Thymus (tissue), 11 donors: ENCODE measurements at regions not wholly inside any gene's neighbourhood (a gene's known extent, or its start where the extent isn't known, plus 50 kb on each side); places are given as distances from the start of the nearest gene placed in this dataset.
"Not testable (repeated sequence)": the region's sequence is repeated elsewhere in the genome, so short reads cannot be mapped to it uniquely, and the experiment has no call there.

Source experiments
- DNase-seq, 9 donors: peaks; one replicate each; pipeline ENCODE4 v3.0.0-alpha.2; 2013; ENCODE audit warnings: low spot score in 9 of 9, low read depth in 6 of 9, missing footprints in 1 of 9
- H3K27ac ChIP-seq, 2 donors: one replicate each; pipeline ENCODE4 v1.5.1; 2013; ENCODE audit warnings: control low read depth in 1 of 2, low read depth in 1 of 2, low read length in 1 of 2, mild to moderate bottlenecking in 1 of 2, moderate library complexity in 1 of 2
- H3K27me3 ChIP-seq, 2 donors: one replicate each; pipeline ENCODE4 v1.5.1; 2013; ENCODE audit warnings: low read length in 1 of 2; ENCODE audit not compliant: control insufficient read depth in 2 of 2, insufficient read depth in 1 of 2
- H3K36me3 ChIP-seq, 2 donors: one replicate each; pipeline ENCODE4 v1.5.1; 2013; ENCODE audit warnings: low read length in 1 of 2, mild to moderate bottlenecking in 1 of 2, moderate library complexity in 1 of 2; ENCODE audit not compliant: control insufficient read depth in 2 of 2, insufficient read depth in 2 of 2
- H3K4me1 ChIP-seq, 2 donors: one replicate each; pipeline ENCODE4 v1.5.1; 2013; ENCODE audit warnings: low read length in 2 of 2; ENCODE audit not compliant: control insufficient read depth in 2 of 2, insufficient read depth in 2 of 2
- H3K4me3 ChIP-seq, 2 donors: one replicate each; pipeline ENCODE4 v1.5.1; 2013; ENCODE audit warnings: low read length in 2 of 2, control low read depth in 1 of 2, mild to moderate bottlenecking in 1 of 2
- H3K9me3 ChIP-seq, 2 donors: one replicate each; pipeline ENCODE4 v1.5.1; 2013; ENCODE audit warnings: low read length in 1 of 2, mild to moderate bottlenecking in 1 of 2; ENCODE audit not compliant: control insufficient read depth in 2 of 2, insufficient read depth in 1 of 2
- WGBS: extraction: QIAGEN DNeasy Blood & Tissue Kit; methylation state at CpG from one replicate; pipeline ENCODE4 v1.1.7; 2013; 5-methylcytosine and 5-hydroxymethylcytosine counted together
- donor health status: healthy.

DNA sequence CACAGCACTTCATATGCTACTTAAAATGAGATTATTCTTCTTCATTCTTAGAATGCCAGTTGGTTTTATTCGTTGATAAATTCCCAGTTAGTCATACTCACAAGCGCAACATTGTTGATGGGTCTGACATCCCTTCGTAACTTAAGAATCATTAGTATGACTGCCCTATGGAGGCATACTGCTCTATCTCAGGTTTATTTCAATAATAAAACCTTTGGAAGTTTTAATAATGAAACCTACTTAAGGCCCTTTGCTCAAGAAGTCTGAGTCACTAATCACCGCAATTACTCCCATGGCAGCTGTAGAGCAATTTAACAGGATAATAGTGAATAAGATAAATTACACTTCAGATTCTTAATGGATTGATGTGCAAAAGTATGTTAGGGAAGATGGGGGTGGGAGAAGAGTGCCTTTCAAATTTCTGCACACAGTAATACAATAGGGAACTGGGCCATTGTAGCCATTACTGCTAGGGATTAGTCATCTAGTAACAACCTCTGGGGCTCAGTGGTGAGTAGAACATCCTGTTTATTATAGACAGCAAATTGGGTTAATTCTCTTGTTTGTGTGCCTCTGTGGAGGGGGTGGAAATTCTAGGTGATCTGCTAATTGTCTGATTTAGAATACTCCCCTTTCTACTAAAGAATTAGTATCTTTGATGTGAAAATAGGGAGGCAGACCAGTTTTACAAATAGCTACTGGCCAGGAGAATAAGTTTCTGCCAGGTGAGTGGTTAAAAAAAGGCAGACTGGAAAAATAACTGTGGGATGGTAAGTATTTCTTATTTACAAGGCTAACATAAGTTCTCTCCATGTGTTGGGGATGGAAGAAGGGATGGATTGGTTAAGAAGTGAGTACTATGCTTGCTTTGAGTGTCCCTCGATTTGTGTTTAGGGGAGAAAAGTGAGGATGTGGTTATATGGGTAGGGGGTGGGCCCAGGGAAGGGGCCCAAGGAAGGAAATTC lies 74.5 kb upstream of the VKORC1L1 start:
- WGBS, result 83% methylated on average over 5 of the region's 5 CpGs
- H3K27ac ChIP-seq, result no peak overlapping the region
- no peaks in the 10 kb centered on the region for H3K9me3 ChIP-seq

DNA sequence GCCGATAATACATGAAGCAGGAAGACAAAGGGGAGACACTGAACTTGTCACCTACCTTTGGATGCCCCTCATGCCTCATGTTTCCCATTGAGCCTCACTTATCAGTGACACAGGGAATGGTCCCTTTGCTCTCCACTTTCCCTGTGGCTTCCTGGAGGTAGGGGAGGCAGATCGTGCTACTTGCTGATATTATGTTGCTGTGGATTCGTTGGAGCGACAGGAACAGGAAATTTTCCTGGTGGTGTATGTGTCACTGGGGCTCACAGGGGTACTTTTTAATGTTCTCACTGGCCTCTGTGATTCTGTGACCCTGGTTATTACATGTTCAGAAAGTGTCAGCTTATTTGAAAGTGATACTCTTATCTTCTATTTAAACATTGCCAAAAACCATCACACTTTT lies 72.7 kb upstream of the VKORC1L1 start:
- WGBS, result 88% methylated on average over 4 of the region's 4 CpGs
- H3K27me3 ChIP-seq, H3K36me3 ChIP-seq, H3K27ac ChIP-seq, DNase-seq, H3K4me3 ChIP-seq, H3K4me1 ChIP-seq, H3K9me3 ChIP-seq: not testable (repeated sequence)

More for the DNA sequence above, 74.5 kb upstream of the VKORC1L1 start:
- no peak for DNase-seq
- Histone ChIP-seq H3K36me3 (no peaks in the 10 kb centered on the region), H3K27me3 (no peaks in the 10 kb centered on the region), H3K4me3 (no peak overlapping the region), H3K4me1 (no peaks in the 10 kb centered on the region)

DNA sequence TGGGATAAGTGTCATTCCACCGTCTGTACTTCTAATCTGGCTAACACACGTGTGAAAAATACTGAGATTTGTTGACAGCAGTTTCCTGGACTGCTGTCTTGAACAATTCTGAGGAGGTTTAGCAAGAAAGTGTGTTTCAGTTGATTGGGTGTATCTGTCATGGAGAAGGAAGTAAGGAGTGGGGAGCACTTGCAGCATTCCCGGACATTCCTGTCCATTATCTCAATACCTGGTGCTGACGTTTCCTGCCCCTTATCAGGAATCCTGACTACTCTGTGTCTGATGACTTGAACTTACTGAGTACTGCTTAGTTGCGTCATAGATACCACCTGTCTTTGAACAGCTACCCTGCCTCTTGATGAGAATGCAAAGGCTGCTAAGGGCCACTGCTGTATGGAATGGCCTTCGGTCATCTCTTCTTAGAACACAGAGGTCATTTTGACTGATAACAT lies 72.0 kb upstream of the VKORC1L1 start:
- no peak overlapping the region for H3K4me3 ChIP-seq
- 83% methylated on average over 6 of the region's 6 CpGs for WGBS
- DNase-seq, result no peak
- H3K27ac ChIP-seq, result no peak overlapping the region
- no peaks in the 10 kb centered on the region for H3K9me3 ChIP-seq
- H3K36me3 ChIP-seq, result no peaks in the 10 kb centered on the region
- H3K27me3 ChIP-seq, result no peaks in the 10 kb centered on the region
- H3K4me1 ChIP-seq, result no peaks in the 10 kb centered on the region

DNA sequence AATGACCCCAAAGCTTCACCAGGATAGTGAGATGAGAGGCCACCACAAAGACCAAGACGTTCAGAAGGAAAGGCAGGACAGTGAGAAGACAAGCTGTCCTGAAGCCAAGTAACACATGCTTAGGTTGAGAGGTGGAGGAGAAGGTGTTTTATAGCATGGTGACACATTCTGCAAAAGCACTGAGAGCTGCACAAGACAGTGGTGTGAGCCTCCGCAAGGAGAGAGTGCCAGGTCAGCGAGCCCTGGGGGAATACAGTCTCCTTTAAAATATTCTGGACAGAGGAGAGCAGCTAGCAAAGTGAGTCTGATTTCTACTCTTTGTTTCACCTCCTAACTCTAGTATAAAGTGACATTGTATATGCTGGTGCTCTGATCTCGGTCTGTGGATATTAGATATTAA lies 68.0 kb upstream of the VKORC1L1 start:
- no peak overlapping the region for H3K4me3 ChIP-seq
- 87% methylated on average over 4 of the region's 4 CpGs for WGBS
- H3K4me1 ChIP-seq, result no peaks in the 10 kb centered on the region
- H3K9me3 ChIP-seq, result no peaks in the 10 kb centered on the region
- DNase-seq, result no peak
- no peaks in the 10 kb centered on the region for H3K27me3 ChIP-seq
- H3K36me3 ChIP-seq, result no peaks in the 10 kb centered on the region
- H3K27ac ChIP-seq, result no peak overlapping the region

DNA sequence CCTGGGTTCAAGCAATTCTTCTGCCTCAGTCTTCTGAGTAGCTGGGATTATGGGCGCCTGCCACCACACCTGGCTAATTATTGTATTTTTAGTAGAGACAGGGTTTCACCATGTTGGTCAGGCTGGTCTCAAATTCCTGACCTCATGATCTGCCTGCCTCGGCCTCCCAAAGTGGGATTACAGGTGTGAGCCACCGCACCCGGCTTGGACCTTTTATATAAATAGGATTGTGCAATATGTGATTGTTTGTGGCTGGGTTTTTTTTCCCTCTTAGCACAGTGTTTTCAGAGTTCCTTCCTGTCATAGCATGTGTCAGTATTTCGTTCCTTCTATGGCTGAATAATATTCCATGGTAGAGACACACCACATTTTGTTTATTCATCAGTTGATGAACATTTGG lies 65.8 kb upstream of the VKORC1L1 start:
- H3K27me3 ChIP-seq, H3K27ac ChIP-seq, H3K4me3 ChIP-seq, DNase-seq, H3K4me1 ChIP-seq, H3K9me3 ChIP-seq, H3K36me3 ChIP-seq: not testable (repeated sequence)
- WGBS, result 88% methylated on average over 5 of the region's 5 CpGs

DNA sequence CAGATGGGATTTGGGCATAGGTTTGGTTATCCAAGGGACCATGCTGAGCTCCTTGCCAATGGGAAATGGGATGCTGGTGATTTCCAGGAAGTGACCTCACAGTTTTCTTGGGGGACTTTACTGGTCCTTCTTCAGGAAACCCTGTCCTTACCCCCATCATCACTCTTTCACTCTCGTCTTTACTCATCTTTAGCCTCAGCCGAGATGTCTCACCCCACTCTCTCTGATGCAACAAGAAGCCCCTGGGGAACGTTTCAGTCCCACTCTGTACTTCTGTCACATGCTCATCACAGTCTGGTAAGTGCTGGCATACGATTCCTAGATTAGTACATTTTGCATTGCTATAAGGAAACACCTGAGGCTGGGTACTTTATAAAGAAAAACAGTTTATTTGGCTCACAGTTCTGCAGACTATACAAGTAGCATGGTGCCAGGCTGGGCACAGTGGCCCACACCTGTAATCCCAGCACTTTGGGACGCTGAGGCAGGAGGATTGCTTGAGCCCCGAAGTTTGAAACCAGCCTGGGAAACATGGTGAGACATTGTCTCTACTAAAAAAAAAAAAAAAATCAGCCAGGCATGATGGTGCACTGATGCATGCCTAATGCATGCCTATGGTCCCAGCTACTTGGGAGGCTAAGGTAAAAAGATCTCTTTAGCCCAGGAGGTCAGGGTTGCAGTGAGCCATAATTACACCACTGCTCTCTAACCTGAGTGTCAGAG lies 63.5 kb upstream of the VKORC1L1 start:
- Histone ChIP-seq H3K36me3 (no peaks in the 10 kb centered on the region), H3K4me3 (no peak overlapping the region), H3K27me3 (no peaks in the 10 kb centered on the region), H3K27ac (no peak overlapping the region), H3K9me3 (no peaks in the 10 kb centered on the region), H3K4me1 (no peaks in the 10 kb centered on the region)
- 89% methylated on average over 6 of the region's 6 CpGs for WGBS
- no peak for DNase-seq

DNA sequence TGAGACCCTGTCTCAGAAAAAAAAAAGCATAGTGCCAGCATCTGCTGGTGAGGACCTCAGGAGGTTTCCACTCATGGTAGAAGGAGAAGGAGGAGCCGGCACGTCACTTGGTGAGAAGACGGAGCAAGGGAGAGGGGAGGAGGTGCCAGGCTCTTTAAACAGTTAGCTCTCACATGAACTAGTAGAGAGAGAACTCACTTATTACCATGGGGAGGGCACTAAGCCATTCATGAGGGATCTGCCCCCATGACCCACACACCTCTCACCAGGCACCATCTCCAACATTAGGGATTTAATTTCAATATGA lies 62.9 kb upstream of the VKORC1L1 start:
- no peaks in the 10 kb centered on the region for H3K27me3 ChIP-seq
- H3K4me3 ChIP-seq, result no peak overlapping the region
- no peak overlapping the region for H3K27ac ChIP-seq
- WGBS, result 82% methylated on average over 3 of the region's 3 CpGs
- H3K9me3 ChIP-seq, result no peaks in the 10 kb centered on the region
- no peaks in the 10 kb centered on the region for H3K4me1 ChIP-seq
- H3K36me3 ChIP-seq, result no peaks in the 10 kb centered on the region
- DNase-seq, result no peak

DNA sequence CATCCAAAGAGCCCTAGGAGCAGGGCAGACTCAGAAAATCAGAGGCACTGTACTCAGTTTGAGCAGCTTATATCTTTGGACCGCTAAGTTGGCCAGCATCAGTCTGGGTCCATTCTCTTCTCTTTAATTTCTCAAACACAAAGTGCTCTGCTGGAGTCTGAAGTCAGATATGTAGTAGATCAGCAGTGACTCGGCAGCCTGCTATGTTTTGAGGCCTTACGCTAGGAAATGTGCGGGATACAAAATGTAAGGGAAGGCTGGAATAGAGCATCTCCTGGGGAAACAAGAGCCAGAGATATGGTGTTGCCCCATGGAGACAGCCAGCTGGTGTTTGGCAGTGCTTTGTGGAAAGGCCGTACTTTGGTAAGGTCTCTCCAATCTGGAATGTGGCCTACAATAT lies 60.6 kb upstream of the VKORC1L1 start:
- Histone ChIP-seq H3K27me3 (no peaks in the 10 kb centered on the region), H3K27ac (no peak overlapping the region), H3K9me3 (no peaks in the 10 kb centered on the region), H3K4me1 (no peaks in the 10 kb centered on the region), H3K4me3 (no peak overlapping the region), H3K36me3 (no peaks in the 10 kb centered on the region)
- no peak for DNase-seq
- WGBS, result 90% methylated on average over 5 of the region's 5 CpGs

DNA sequence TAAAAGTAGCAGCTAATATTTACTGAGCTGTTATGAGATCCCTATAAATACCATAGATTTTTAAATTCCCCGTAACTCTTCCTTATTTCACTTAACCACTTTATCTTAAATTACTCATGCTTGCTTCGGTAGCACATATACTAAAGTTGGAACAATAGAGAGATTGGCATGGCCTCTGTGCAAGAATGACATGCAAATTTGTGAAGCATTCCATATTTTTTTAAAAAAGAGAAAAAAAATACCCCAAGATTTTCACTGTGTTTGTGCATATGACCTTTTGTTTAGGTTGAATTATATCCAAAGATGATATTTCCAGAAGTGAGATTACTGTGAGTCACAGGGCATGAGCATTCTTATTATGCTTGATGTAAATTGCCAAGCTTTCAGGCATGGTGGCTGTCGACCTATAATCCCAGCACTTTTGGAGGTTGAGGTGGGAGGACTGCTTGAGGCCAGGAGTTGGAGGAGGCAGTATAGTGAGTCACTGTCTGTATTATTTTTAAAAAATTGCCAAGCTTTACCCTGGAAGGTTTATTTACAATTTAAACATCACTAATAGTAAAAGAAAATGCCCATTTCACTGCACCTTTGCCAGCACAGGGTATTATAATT lies 58.2 kb upstream of the VKORC1L1 start:
- 85% methylated on average over 3 of the region's 3 CpGs for WGBS
- not testable (repeated sequence) for H3K27ac ChIP-seq, H3K27me3 ChIP-seq, H3K4me3 ChIP-seq, DNase-seq, H3K36me3 ChIP-seq, H3K9me3 ChIP-seq, H3K4me1 ChIP-seq
